Natural killer cell treated with Interleukin-12 subunit alpha and Interleukin-12 subunit beta and Interleukin-15 and Interleukin-18, amount 100 ng/mL, for 72 hours (primary cell): ENCODE measurements at regions not wholly inside any gene's neighbourhood (a gene's known extent, or its start where the extent isn't known, plus 50 kb on each side); places are given as distances from the start of the nearest gene placed in this dataset.
A peak's percentile ranks its signal among the peaks of the same experiment; 100 is the strongest.
"Not testable (repeated sequence)": the region's sequence is repeated elsewhere in the genome, so short reads cannot be mapped to it uniquely, and the experiment has no call there.

Experiments used
- ATAC-seq, 2 donors: fragments of 150-1000 bp; cut with Tn5 transposase in 1 of 2; sonication (Bioruptor Pico), chemical (Tn5 transposase) in 1 of 2; 2 replicates each; pipeline ENCODE4 v1.10.0; 2021
- DNase-seq: peaks from one replicate; pipeline ENCODE4 v3.0.0; 2022; ENCODE audit warnings: low spot score
- H3K27ac Mint-ChIP-seq, 2 donors: 1 replicate in 1 of 2; 2 replicates in 1 of 2; pipeline ENCODE4 v1.8.0; 2022; ENCODE audit warnings: mixed read lengths in 2 of 2, mild to moderate bottlenecking in 1 of 2, moderate library complexity in 1 of 2
- H3K27me3 Mint-ChIP-seq, 2 donors: 1 replicate in 1 of 2; 2 replicates in 1 of 2; pipeline ENCODE4 v1.8.0; 2022; ENCODE audit warnings: mixed read lengths in 2 of 2
- H3K36me3 Mint-ChIP-seq: one replicate; pipeline ENCODE4 v1.8.0; 2022; ENCODE audit warnings: mixed read lengths
- H3K4me1 Mint-ChIP-seq, 2 donors: 1 replicate in 1 of 2; 2 replicates in 1 of 2; pipeline ENCODE4 v1.8.0; 2022; ENCODE audit warnings: low read depth in 2 of 2, mixed read lengths in 2 of 2, mild to moderate bottlenecking in 1 of 2
- H3K4me3 Mint-ChIP-seq: one replicate; pipeline ENCODE4 v1.8.0; 2022; ENCODE audit warnings: mixed read lengths
- H3K9me3 Mint-ChIP-seq: 2 replicates; pipeline ENCODE4 v1.8.0; 2022; ENCODE audit warnings: mixed read lengths

- no peak overlapping the region for H3K4me3 Mint-ChIP-seq
- peaks cover 0 to 2% of the 10 kb centered on the region in 2 donors for H3K27me3 Mint-ChIP-seq
- no peaks in the 10 kb centered on the region for H3K9me3 Mint-ChIP-seq
These were observed 71.6 kb downstream of the TFAP2A start for GRCh38 chr6:10343320-10343719.

GRCh38 chr6:10341605-10342004 lies 73.3 kb downstream of the TFAP2A start:
- H3K36me3 Mint-ChIP-seq: no peaks in the 10 kb centered on the region
- no peak overlapping the region for H3K27ac Mint-ChIP-seq
- no peak overlapping the region for H3K4me3 Mint-ChIP-seq
- H3K4me1 Mint-ChIP-seq: no peaks in the 10 kb centered on the region
- no peaks in the 10 kb centered on the region for H3K27me3 Mint-ChIP-seq
- no peak for DNase-seq
- H3K9me3 Mint-ChIP-seq: no peaks in the 10 kb centered on the region
- ATAC-seq: no peak

More at GRCh38 chr6:10343320-10343719, 71.6 kb downstream of the TFAP2A start:
- H3K27ac Mint-ChIP-seq: no peak overlapping the region
- H3K4me1 Mint-ChIP-seq: no peaks in the 10 kb centered on the region
- H3K36me3 Mint-ChIP-seq: no peaks in the 10 kb centered on the region
- ATAC-seq (no peak), DNase-seq (no peak)

- Mint-ChIP-seq H3K36me3 (no peaks in the 10 kb centered on the region), H3K27ac (no peak overlapping the region), H3K4me3 (no peak overlapping the region), H3K4me1 (no peaks in the 10 kb centered on the region), H3K9me3 (no peaks in the 10 kb centered on the region), H3K27me3 (no peaks in the 10 kb centered on the region)
- DNase-seq (no peak), ATAC-seq (no peak)
These were observed 76.7 kb downstream of the TFAP2A start for GRCh38 chr6:10338151-10338550.

GRCh38 chr6:10337376-10337775 lies 77.5 kb downstream of the TFAP2A start:
- not testable (repeated sequence) for H3K27ac Mint-ChIP-seq, H3K4me1 Mint-ChIP-seq, H3K36me3 Mint-ChIP-seq, H3K9me3 Mint-ChIP-seq, H3K27me3 Mint-ChIP-seq, H3K4me3 Mint-ChIP-seq, ATAC-seq, DNase-seq

- DNase-seq (no peak), ATAC-seq (no peak)
- no peaks in the 10 kb centered on the region for H3K9me3 Mint-ChIP-seq
- no peaks in the 10 kb centered on the region for H3K27me3 Mint-ChIP-seq
- no peaks in the 10 kb centered on the region for H3K36me3 Mint-ChIP-seq
- H3K4me3 Mint-ChIP-seq: no peak overlapping the region
- no peaks in the 10 kb centered on the region for H3K4me1 Mint-ChIP-seq
- no peak overlapping the region for H3K27ac Mint-ChIP-seq
These were observed 82.8 kb downstream of the TFAP2A start for GRCh38 chr6:10332111-10332510.

- Mint-ChIP-seq H3K4me3 (no peak overlapping the region), H3K27ac (no peak overlapping the region), H3K27me3 (no peaks in the 10 kb centered on the region), H3K9me3 (no peaks in the 10 kb centered on the region), H3K4me1 (no peaks in the 10 kb centered on the region), H3K36me3 (no peaks in the 10 kb centered on the region)
- DNase-seq (no peak), ATAC-seq (no peak)
These were observed 83.4 kb downstream of the TFAP2A start for GRCh38 chr6:10331334-10331968.

GRCh38 chr6:10330515-10330914 lies 84.4 kb downstream of the TFAP2A start:
- Mint-ChIP-seq H3K4me3 (no peak overlapping the region), H3K27me3 (no peaks in the 10 kb centered on the region), H3K4me1 (no peaks in the 10 kb centered on the region), H3K9me3 (no peaks in the 10 kb centered on the region), H3K27ac (no peak overlapping the region), H3K36me3 (no peaks in the 10 kb centered on the region)
- ATAC-seq: no peak
- DNase-seq: no peak

GRCh38 chr6:10323018-10323417 lies 91.9 kb downstream of the TFAP2A start:
- Mint-ChIP-seq H3K9me3 (no peaks in the 10 kb centered on the region), H3K4me1 (no peaks in the 10 kb centered on the region), H3K36me3 (no peaks in the 10 kb centered on the region), H3K27ac (no peak overlapping the region), H3K27me3 (no peaks in the 10 kb centered on the region), H3K4me3 (no peak overlapping the region)
- ATAC-seq: no peak
- no peak for DNase-seq

GRCh38 chr6:10320291-10320690 lies 94.6 kb downstream of the TFAP2A start:
- ATAC-seq: no peak
- no peak for DNase-seq
- H3K27me3 Mint-ChIP-seq: no peaks in the 10 kb centered on the region
- no peaks in the 10 kb centered on the region for H3K9me3 Mint-ChIP-seq
- no peaks in the 10 kb centered on the region for H3K4me1 Mint-ChIP-seq
- H3K36me3 Mint-ChIP-seq: no peaks in the 10 kb centered on the region
- no peak overlapping the region for H3K27ac Mint-ChIP-seq
- no peak overlapping the region for H3K4me3 Mint-ChIP-seq

GRCh38 chr6:10316373-10316721 lies 98.5 kb downstream of the TFAP2A start:
- Mint-ChIP-seq H3K36me3 (no peaks in the 10 kb centered on the region), H3K4me1 (no peaks in the 10 kb centered on the region), H3K9me3 (no peaks in the 10 kb centered on the region), H3K4me3 (no peak overlapping the region), H3K27me3 (no peaks in the 10 kb centered on the region), H3K27ac (no peak overlapping the region)
- DNase-seq (no peak), ATAC-seq (no peak)

GRCh38 chr6:10315658-10316372 lies 99.1 kb downstream of the TFAP2A start:
- Mint-ChIP-seq H3K27me3 (no peaks in the 10 kb centered on the region), H3K9me3 (no peaks in the 10 kb centered on the region), H3K4me3 (no peak overlapping the region), H3K36me3 (no peaks in the 10 kb centered on the region), H3K4me1 (no peaks in the 10 kb centered on the region), H3K27ac (no peak overlapping the region)
- no peak for ATAC-seq
- no peak for DNase-seq

GRCh38 chr6:10315034-10315433 lies 99.8 kb downstream of the TFAP2A start:
- ATAC-seq (peak in 1 of 2 donors; percentile 36), DNase-seq (no peak)
- H3K36me3 Mint-ChIP-seq: no peaks in the 10 kb centered on the region
- H3K4me3 Mint-ChIP-seq: no peak overlapping the region
- H3K27me3 Mint-ChIP-seq: no peaks in the 10 kb centered on the region
- no peak overlapping the region for H3K27ac Mint-ChIP-seq
- no peaks in the 10 kb centered on the region for H3K4me1 Mint-ChIP-seq
- H3K9me3 Mint-ChIP-seq: no peaks in the 10 kb centered on the region

- Mint-ChIP-seq H3K4me1 (no peaks in the 10 kb centered on the region), H3K4me3 (no peak overlapping the region), H3K27me3 (no peaks in the 10 kb centered on the region), H3K36me3 (no peaks in the 10 kb centered on the region), H3K9me3 (no peaks in the 10 kb centered on the region), H3K27ac (no peak overlapping the region)
- DNase-seq (no peak), ATAC-seq (no peak)
These were observed 100.5 kb downstream of the TFAP2A start for GRCh38 chr6:10314163-10314955.

- no peak overlapping the region for H3K4me3 Mint-ChIP-seq
- no peaks in the 10 kb centered on the region for H3K4me1 Mint-ChIP-seq
- ATAC-seq (no peak), DNase-seq (no peak)
- no peaks in the 10 kb centered on the region for H3K36me3 Mint-ChIP-seq
- H3K27me3 Mint-ChIP-seq: no peaks in the 10 kb centered on the region
- H3K27ac Mint-ChIP-seq: no peak overlapping the region
- H3K9me3 Mint-ChIP-seq: peaks cover under 1% of the 10 kb centered on the region
These were observed 101.1 kb downstream of the TFAP2A start for GRCh38 chr6:10313799-10314162.
